Hematopoietic multipotent progenitor cell (in vitro differentiated cells): ENCODE measurements at regions not wholly inside any gene's neighbourhood (a gene's known extent, or its start where the extent isn't known, plus 50 kb on each side); places are given as distances from the start of the nearest gene placed in this dataset.
"Not testable (repeated sequence)": the region's sequence is repeated elsewhere in the genome, so short reads cannot be mapped to it uniquely, and the experiment has no call there.

Source experiments
- DNase-seq, 3 donors: peaks; one replicate each; pipeline ENCODE4 v3.0.0-alpha.2; 2011 to 2015; ENCODE audit warnings: low read depth in 2 of 3, low spot score in 2 of 3

DNA sequence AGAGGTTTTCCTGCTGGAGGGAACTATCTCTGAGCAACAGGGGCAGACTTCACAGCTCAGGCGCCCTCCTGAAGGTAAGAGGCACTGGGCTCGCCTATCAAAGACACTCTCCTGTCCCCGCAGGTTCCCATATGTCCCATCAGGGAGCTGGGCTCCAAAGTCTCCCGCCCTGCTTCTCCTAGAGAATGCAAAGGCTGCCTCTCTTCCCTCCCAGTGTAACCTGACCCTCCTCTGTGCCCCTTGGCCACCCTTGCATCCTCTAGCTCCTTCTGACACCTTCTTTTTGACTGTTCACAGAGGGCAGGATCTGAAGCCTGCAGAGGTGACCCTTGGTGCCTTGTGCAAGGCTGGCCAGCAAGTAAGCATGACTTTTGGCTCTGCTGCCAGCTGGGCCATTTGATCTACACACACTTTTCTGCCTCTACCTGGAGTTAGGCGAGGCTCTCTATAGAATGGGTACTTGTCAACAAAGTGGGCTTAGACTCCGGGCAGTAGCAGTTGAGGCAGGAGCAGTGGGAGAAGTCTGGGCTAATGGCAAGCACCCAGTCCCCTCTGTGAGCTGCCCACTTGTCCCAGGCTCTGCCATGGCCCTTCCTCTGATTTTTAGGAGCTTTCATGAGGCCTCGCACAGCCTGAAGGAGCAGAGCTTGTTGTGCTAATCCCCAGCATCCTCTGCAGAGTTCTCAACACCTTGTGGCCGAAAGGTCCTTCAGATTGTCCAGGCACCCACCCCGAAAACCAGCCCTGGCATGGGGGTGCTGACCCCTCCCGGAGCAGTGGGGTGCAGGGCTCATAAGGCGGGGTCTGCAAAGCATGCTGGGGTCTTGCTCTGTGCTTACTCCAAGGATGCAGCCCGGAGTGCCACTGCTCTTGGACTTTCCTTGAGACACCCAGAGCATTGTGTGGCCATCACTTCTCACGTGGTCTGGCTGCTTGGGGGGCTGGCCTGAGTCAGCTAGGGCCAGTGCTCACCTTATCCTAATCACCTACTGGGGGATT lies 122.9 kb downstream of the METRNL start:
- no peak for DNase-seq

DNA sequence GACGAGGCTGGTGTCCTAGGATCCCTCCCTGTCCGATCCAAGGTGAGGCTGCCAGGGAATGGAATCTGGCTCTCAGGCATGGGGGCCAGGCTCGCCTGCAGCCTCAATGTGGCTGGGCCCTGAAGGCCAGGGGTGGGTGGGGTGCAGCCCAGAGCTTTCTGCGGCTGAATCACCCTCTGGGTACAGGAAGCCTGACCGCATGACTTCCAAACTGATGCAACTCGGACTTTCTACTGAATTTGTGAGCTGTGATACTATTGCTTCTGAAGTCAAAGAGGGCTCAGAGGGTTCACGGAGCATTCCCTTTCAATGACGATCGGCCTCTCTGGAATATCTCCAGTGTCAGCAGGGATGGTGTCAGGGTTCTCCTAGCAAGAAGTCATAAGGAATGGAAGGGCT lies 123.7 kb downstream of the METRNL start:
- DNase-seq = no peak

DNA sequence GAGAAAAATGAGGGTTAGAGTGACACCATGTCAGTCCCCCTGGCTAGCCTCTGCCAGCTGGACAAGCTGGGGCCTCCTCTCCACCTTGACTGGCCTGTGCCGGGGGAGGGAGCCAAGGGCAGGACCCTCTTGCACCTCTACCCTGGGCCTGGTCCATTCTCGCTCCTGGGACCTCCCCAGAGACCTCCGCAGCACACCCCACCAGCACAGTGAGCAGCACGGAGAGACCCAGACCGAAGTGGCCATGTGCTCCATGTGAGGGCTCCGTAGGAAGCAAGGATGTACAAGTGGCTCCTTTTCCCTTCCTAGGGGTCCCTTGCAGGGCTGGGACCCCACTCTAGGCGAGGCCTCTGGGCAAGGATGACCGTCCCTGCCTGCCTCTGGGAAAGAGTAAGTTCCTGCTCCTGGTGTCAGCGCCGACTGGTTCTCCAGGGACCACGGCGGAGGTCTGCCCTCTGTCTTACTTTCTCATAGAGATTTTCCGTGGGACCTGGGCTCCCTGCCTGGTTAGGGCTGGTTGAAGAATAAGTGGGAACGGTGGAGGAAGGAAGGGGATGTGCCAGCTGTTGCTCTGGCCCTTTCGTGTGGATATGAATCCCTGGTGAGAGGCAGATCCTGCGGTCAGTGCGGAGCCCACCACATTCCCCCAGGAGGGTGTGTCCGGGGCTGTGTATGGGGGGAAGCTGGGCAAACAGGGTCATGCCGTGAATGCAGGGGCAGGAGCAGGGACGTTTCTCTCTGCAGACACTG lies 124.2 kb downstream of the METRNL start:
- no peak for DNase-seq

DNA sequence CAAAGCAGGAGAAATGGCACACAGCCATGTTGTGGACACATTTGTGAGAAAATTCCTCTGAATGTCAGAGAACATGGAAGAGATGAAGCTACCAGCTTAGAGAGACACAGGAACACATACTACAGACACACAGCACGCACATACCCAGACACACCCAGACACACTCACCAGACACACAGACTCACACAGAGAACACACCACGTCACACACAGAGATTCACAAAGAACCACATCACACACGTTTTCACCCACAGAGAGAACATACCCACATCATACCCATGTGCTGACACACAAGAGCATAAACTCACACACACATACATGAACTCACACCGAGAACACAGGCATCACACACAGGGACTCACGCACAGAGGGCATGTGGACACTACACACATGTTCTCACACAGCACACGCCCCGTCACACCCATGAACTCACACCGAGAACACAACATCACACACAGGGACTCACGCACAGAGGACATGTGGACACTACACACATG lies 124.9 kb downstream of the METRNL start:
- DNase-seq = no peak

DNA sequence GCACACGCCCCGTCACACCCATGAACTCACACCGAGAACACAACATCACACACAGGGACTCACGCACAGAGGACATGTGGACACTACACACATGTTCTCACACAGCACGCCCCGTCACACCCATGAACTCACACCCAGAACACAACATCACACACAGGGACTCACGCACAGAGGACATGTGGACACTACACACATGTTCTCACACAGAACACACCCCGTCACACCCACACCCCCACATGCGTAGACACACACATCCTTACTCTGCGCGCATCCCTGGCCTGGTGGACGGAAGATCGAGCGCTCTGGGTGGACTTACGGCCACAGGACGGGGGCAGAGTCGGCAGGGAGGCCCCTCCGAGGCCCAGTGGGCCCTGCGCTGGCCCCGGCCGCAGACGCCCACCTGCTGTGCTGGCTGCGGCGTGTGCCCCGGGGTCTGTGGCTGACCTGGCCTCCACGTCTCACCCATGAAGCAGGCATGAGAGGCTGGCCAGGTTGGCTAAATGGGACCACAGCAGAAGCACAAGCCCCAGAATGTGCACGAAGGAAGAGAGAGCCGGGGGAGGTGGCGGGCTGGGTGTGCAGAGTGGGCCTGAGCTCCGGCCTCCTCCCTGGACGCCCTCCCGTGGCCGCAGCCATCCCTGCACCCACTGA lies 125.5 kb downstream of the METRNL start:
- not testable (repeated sequence) for DNase-seq

DNA sequence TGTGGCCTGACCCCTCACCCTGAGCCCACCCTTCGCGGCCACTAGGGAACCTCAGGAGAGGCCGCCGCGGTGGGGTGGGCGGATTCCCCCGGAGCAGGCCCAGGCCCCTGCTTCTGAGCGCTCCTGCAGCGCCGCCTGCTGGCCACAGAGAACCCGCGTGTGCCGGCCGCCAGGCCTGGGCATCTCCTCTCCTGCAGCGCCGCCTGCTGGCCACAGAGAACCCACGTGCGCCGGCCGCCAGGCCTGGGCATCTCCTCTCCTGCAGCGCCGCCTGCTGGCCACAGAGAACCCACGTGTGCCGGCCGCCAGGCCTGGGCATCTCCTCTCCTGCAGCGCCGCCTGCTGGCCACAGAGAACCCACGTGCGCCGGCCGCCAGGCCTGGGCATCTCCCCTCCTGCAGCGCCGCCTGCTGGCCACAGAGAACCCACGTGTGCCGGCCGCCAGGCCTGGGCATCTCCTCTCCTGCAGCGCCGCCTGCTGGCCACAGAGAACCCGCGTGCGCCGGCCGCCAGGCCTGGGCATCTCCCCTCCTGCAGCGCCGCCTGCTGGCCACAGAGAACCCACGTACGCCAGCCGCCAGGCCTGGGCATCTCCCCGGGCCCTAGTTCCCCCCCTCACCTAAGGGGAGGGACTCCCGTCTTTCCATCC lies 126.1 kb downstream of the METRNL start:
- peak; percentile 44 to 72 (median 59) for DNase-seq

DNA sequence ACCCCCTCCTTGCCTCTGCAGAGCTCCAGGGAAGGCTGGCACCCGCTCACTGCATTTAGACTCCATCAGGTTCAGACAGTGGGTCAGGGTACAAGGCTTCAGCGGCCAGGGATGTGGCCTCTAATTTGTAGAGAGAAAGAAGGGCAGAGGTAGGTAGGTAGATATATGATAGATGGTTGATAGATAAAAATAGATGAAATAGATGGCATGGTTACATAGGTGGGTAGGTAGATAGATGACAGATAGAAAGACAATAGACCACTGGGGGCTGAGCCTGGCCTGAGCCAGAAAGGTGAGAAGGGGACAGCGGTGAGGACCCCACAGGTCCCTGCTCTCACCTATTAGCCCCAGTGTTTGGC lies 126.6 kb downstream of the METRNL start:
- DNase-seq = not testable (repeated sequence)

DNA sequence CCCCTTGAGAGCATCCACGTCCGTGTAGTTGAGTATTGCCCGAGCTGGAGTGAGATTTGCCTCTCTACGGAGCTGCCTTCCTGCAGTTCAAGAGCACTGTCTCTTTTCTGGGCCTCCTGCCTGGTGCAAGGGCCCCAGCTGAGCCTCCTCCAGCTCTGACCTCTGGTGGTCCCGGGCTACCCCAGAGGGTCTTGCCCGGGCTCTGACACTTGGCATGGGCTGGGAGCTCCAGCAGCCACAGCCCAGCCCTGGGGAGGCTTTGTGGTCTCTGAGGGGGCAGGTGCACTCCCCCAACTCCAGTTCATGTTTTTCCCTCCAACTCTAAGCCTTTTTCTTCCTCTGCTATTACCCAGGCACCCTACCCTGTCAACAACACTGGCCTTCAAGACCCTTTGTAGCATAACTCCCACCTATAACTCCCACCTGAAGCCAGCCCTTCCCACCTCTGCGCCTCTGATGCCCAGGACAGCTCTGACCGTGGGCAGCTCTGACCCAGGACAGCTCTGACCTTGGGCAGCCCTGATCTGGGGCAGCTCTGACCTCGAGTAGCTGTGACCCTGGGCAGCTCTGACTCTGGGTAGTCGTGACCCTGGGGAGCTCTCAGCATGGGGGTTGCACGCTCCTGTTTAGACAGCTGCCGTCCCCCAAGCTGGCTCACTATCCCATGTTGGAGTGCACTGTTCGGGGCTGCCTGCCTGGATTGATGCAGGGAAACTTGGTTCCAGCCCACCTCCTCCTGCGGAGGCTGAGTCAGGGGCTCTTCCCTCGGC lies 127.6 kb downstream of the METRNL start:
- DNase-seq = not testable (repeated sequence)

DNA sequence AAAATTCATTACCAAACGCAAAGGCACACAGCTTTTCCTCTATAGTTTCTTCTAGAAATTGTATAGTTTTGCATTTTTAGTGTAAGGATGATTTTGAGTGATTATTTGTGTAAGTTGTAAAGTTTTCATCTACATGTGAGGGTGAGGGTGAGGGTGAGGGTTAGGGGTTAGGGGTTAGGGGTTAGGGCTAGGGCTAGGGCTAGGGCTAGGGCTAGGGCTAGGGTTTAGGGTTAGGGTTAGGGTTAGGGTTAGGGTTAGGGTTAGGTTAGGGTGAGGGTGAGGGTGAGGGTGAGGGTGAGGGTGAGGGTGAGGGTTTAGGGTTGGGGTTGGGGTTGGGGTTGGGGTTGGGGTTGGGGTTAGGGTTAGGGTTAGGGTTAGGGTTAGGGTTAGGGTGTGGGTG lies 167.6 kb downstream of the METRNL start:
- peak in 2 of 3 donors; percentile 49 to 56 for DNase-seq
